K562 (cell line): ENCODE measurements at regions not wholly inside any gene's neighbourhood (a gene's known extent, or its start where the extent isn't known, plus 50 kb on each side); places are given as distances from the start of the nearest gene placed in this dataset.

ENCODE experiments used
- KLF1 ChIP-seq: fragments of 450-650 bp; IDR thresholded peaks from 2 replicates; pipeline ENCODE4 v1.6.1; 2016; ENCODE audit warnings: missing genetic modification characterization, missing compliant biosample characterization
- POLR2A ChIP-seq: fragments of 450-650 bp; conservative IDR thresholded peaks from 2 replicates; pipeline ENCODE4 v1.6.1; 2016
- SMAD3 ChIP-seq: fragments of 450-650 bp; formaldehyde crosslinking; conservative IDR thresholded peaks from 2 replicates; pipeline ENCODE4 v1.4.0; 2020; ENCODE audit warnings: mild to moderate bottlenecking
- ZNF274 ChIP-seq: IDR thresholded peaks from 2 replicates; pipeline ENCODE4 v1.6.1; 2011; ENCODE audit warnings: low read depth, mild to moderate bottlenecking, low read length, moderate library complexity, borderline replicate concordance
- TF ChIP-seq, protein P1 (sequence below), 3 experiments: IDR thresholded peaks in 2 of 3; conservative IDR thresholded peaks in 1 of 3; 2 replicates each; pipeline ENCODE4 v1.5.1; 2011 to 2012; ENCODE audit warnings: low read length in 3 of 3, mild to moderate bottlenecking in 3 of 3, control low read depth in 2 of 3, improper control_type of control experiment in 1 of 3, inconsistent platforms in 1 of 3, low read depth in 1 of 3, mixed read lengths in 1 of 3, moderate library complexity in 1 of 3; ENCODE audit not compliant: insufficient read depth in 2 of 3

DNA sequence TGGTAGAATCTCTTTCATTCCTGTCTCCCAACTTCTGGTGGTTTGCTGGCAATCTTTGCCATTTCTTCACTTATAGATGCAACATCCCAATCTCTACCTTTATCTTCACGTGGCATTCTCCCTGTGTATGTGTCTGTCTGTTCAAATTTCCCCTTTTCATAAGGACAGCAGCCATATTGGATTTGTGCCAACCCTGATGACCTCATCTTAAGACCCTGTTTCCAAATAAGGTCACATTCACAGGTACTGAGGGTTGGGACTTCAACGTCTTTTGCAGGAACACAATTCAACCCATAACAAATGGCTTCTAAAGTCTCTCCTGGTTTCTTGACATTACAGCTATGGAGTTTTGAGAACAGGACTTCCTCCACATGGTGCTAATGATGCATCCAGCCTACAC, 84.5 kb upstream of the OLIG2 start:
- no peak for TF ChIP-seq SMAD3 (CRISPR knock-in tag)
- no peak for TF ChIP-seq POLR2A
- TF ChIP-seq KLF1: no peak
- TF ChIP-seq, protein P1, sequence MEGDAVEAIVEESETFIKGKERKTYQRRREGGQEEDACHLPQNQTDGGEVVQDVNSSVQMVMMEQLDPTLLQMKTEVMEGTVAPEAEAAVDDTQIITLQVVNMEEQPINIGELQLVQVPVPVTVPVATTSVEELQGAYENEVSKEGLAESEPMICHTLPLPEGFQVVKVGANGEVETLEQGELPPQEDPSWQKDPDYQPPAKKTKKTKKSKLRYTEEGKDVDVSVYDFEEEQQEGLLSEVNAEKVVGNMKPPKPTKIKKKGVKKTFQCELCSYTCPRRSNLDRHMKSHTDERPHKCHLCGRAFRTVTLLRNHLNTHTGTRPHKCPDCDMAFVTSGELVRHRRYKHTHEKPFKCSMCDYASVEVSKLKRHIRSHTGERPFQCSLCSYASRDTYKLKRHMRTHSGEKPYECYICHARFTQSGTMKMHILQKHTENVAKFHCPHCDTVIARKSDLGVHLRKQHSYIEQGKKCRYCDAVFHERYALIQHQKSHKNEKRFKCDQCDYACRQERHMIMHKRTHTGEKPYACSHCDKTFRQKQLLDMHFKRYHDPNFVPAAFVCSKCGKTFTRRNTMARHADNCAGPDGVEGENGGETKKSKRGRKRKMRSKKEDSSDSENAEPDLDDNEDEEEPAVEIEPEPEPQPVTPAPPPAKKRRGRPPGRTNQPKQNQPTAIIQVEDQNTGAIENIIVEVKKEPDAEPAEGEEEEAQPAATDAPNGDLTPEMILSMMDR (IDR thresholded peaks at IDR 0.05 in 2 of 3, conservative IDR thresholded peaks at IDR 0.05 in 1 of 3; ENCODE audit: insufficient read depth in 2 of 3, low read depth in 1 of 3, low read length in 3 of 3): no peak
- no peak for TF ChIP-seq ZNF274
